ENCODE measurements at regions not wholly inside any gene's neighbourhood (a gene's known extent, or its start where the extent isn't known, plus 50 kb on each side); places are given as distances from the start of the nearest gene placed in this dataset.

- no peak overlapping the region for H3K27ac ChIP-seq
- TF ChIP-seq CTCF (conservative IDR thresholded peaks at IDR 0.05) = no peak
Observed at GRCh38 chr3:189567322-189567721, 63.9 kb upstream of the TP63 start.

- no peak overlapping the region for H3K27ac ChIP-seq
- no peak for TF ChIP-seq CTCF (conservative IDR thresholded peaks at IDR 0.05)
Observed at GRCh38 chr3:189567766-189568420, 63.3 kb upstream of the TP63 start.

GRCh38 chr3:189568961-189569360, 62.2 kb upstream of the TP63 start:
- H3K27ac ChIP-seq = no peak overlapping the region
- TF ChIP-seq CTCF (conservative IDR thresholded peaks at IDR 0.05) = no peak

GRCh38 chr3:189569473-189569872, 61.7 kb upstream of the TP63 start:
- no peak for TF ChIP-seq CTCF (conservative IDR thresholded peaks at IDR 0.05)
- no peak overlapping the region for H3K27ac ChIP-seq

- H3K27ac ChIP-seq = no peak overlapping the region
- no peak for TF ChIP-seq CTCF (conservative IDR thresholded peaks at IDR 0.05)
Observed at GRCh38 chr3:189570916-189571315, 60.3 kb upstream of the TP63 start.

- H3K27ac ChIP-seq = no peak overlapping the region
Observed at GRCh38 chr3:189572249-189572648, 58.9 kb upstream of the TP63 start.

GRCh38 chr3:189573004-189573403, 58.2 kb upstream of the TP63 start:
- H3K27ac ChIP-seq = no peak overlapping the region
- no peak for TF ChIP-seq CTCF (conservative IDR thresholded peaks at IDR 0.05)

More at GRCh38 chr3:189572249-189572648, 58.9 kb upstream of the TP63 start:
- TF ChIP-seq CTCF (conservative IDR thresholded peaks at IDR 0.05) = no peak

All from VCaP (cell line).